ENCODE measurements at regions not wholly inside any gene's neighbourhood (a gene's known extent, or its start where the extent isn't known, plus 50 kb on each side); places are given as distances from the start of the nearest gene placed in this dataset.
"Not testable (repeated sequence)": the region's sequence is repeated elsewhere in the genome, so short reads cannot be mapped to it uniquely, and the experiment has no call there.

- DNase-seq (ENCODE audit: insufficient read length, low spot score), result no peak
- TF ChIP-seq TAF1 (IDR thresholded peaks at IDR 0.05; ENCODE audit: low read depth, low read length) (no peak), POU2F2 (IDR thresholded peaks at IDR 0.05; ENCODE audit: low read depth, low read length) (no peak), PAX5 (IDR thresholded peaks at IDR 0.05; ENCODE audit: insufficient read depth, low read length, severe bottlenecking) (no peak), POLR2AphosphoS5 (IDR thresholded peaks at IDR 0.05; ENCODE audit: low read depth, low read length) (no peak), SPI1 (IDR thresholded peaks at IDR 0.05; ENCODE audit: low read depth, low read length) (no peak), POLR2A (IDR thresholded peaks at IDR 0.05; ENCODE audit: low read depth, low read length) (no peak)
- no peak for FAIRE-seq
Observed at GRCh38 chr4:111955001-111955400, 190.3 kb upstream of the FAM241A start.

GRCh38 chr4:111957116-111957515 lies 188.1 kb upstream of the FAM241A start:
- FAIRE-seq (no peak), DNase-seq (ENCODE audit: insufficient read length, low spot score) (no peak)
- TF ChIP-seq POLR2AphosphoS5 (IDR thresholded peaks at IDR 0.05; ENCODE audit: low read depth, low read length) (no peak), SPI1 (IDR thresholded peaks at IDR 0.05; ENCODE audit: low read depth, low read length) (no peak), TAF1 (IDR thresholded peaks at IDR 0.05; ENCODE audit: low read depth, low read length) (no peak), PAX5 (IDR thresholded peaks at IDR 0.05; ENCODE audit: insufficient read depth, low read length, severe bottlenecking) (no peak), POLR2A (IDR thresholded peaks at IDR 0.05; ENCODE audit: low read depth, low read length) (no peak), POU2F2 (IDR thresholded peaks at IDR 0.05; ENCODE audit: low read depth, low read length) (no peak)

- TF ChIP-seq PAX5 (IDR thresholded peaks at IDR 0.05; ENCODE audit: insufficient read depth, low read length, severe bottlenecking) (no peak), POLR2A (IDR thresholded peaks at IDR 0.05; ENCODE audit: low read depth, low read length) (no peak), TAF1 (IDR thresholded peaks at IDR 0.05; ENCODE audit: low read depth, low read length) (no peak), SPI1 (IDR thresholded peaks at IDR 0.05; ENCODE audit: low read depth, low read length) (no peak), POLR2AphosphoS5 (IDR thresholded peaks at IDR 0.05; ENCODE audit: low read depth, low read length) (no peak), POU2F2 (IDR thresholded peaks at IDR 0.05; ENCODE audit: low read depth, low read length) (no peak)
- DNase-seq (ENCODE audit: insufficient read length, low spot score), result no peak
- FAIRE-seq, result no peak
Observed at GRCh38 chr4:111957997-111958396, 187.3 kb upstream of the FAM241A start.

- FAIRE-seq, result peak; percentile 13
- DNase-seq (ENCODE audit: insufficient read length, low spot score), result no peak
- TF ChIP-seq SPI1 (IDR thresholded peaks at IDR 0.05; ENCODE audit: low read depth, low read length) (no peak), POLR2AphosphoS5 (IDR thresholded peaks at IDR 0.05; ENCODE audit: low read depth, low read length) (no peak), POU2F2 (IDR thresholded peaks at IDR 0.05; ENCODE audit: low read depth, low read length) (no peak), PAX5 (IDR thresholded peaks at IDR 0.05; ENCODE audit: insufficient read depth, low read length, severe bottlenecking) (no peak), POLR2A (IDR thresholded peaks at IDR 0.05; ENCODE audit: low read depth, low read length) (no peak), TAF1 (IDR thresholded peaks at IDR 0.05; ENCODE audit: low read depth, low read length) (no peak)
Observed at GRCh38 chr4:111959222-111959621, 186.0 kb upstream of the FAM241A start.

GRCh38 chr4:111960241-111960667 lies 185.0 kb upstream of the FAM241A start:
- DNase-seq (ENCODE audit: insufficient read length, low spot score) (no peak), FAIRE-seq (no peak)
- TF ChIP-seq POLR2A (IDR thresholded peaks at IDR 0.05; ENCODE audit: low read depth, low read length), result no peak
- no peak for TF ChIP-seq POLR2AphosphoS5 (IDR thresholded peaks at IDR 0.05; ENCODE audit: low read depth, low read length)
- TF ChIP-seq PAX5 (IDR thresholded peaks at IDR 0.05; ENCODE audit: insufficient read depth, low read length, severe bottlenecking), result no peak
- TF ChIP-seq SPI1 (IDR thresholded peaks at IDR 0.05; ENCODE audit: low read depth, low read length), result no peak
- no peak for TF ChIP-seq POU2F2 (IDR thresholded peaks at IDR 0.05; ENCODE audit: low read depth, low read length)
- no peak for TF ChIP-seq TAF1 (IDR thresholded peaks at IDR 0.05; ENCODE audit: low read depth, low read length)

- FAIRE-seq; DNase-seq (ENCODE audit: insufficient read length, low spot score): not testable (repeated sequence)
Observed at GRCh38 chr4:111961026-111961425, 184.2 kb upstream of the FAM241A start.

- TF ChIP-seq SPI1 (IDR thresholded peaks at IDR 0.05; ENCODE audit: low read depth, low read length) (no peak), POLR2AphosphoS5 (IDR thresholded peaks at IDR 0.05; ENCODE audit: low read depth, low read length) (no peak), PAX5 (IDR thresholded peaks at IDR 0.05; ENCODE audit: insufficient read depth, low read length, severe bottlenecking) (no peak), POLR2A (IDR thresholded peaks at IDR 0.05; ENCODE audit: low read depth, low read length) (no peak), POU2F2 (IDR thresholded peaks at IDR 0.05; ENCODE audit: low read depth, low read length) (no peak), TAF1 (IDR thresholded peaks at IDR 0.05; ENCODE audit: low read depth, low read length) (no peak)
- DNase-seq (ENCODE audit: insufficient read length, low spot score) (no peak), FAIRE-seq (no peak)
Observed at GRCh38 chr4:111961809-111962208, 183.4 kb upstream of the FAM241A start.

- no peak for DNase-seq (ENCODE audit: insufficient read length, low spot score)
- TF ChIP-seq POLR2AphosphoS5 (IDR thresholded peaks at IDR 0.05; ENCODE audit: low read depth, low read length) (no peak), SPI1 (IDR thresholded peaks at IDR 0.05; ENCODE audit: low read depth, low read length) (no peak), PAX5 (IDR thresholded peaks at IDR 0.05; ENCODE audit: insufficient read depth, low read length, severe bottlenecking) (no peak), TAF1 (IDR thresholded peaks at IDR 0.05; ENCODE audit: low read depth, low read length) (no peak), POLR2A (IDR thresholded peaks at IDR 0.05; ENCODE audit: low read depth, low read length) (no peak), POU2F2 (IDR thresholded peaks at IDR 0.05; ENCODE audit: low read depth, low read length) (no peak)
- FAIRE-seq, result peak; percentile 23
Observed at GRCh38 chr4:111963158-111963700, 182.0 kb upstream of the FAM241A start.

- FAIRE-seq (no peak), DNase-seq (ENCODE audit: insufficient read length, low spot score) (no peak)
- TF ChIP-seq POLR2AphosphoS5 (IDR thresholded peaks at IDR 0.05; ENCODE audit: low read depth, low read length) (no peak), TAF1 (IDR thresholded peaks at IDR 0.05; ENCODE audit: low read depth, low read length) (no peak), POU2F2 (IDR thresholded peaks at IDR 0.05; ENCODE audit: low read depth, low read length) (no peak), POLR2A (IDR thresholded peaks at IDR 0.05; ENCODE audit: low read depth, low read length) (no peak), PAX5 (IDR thresholded peaks at IDR 0.05; ENCODE audit: insufficient read depth, low read length, severe bottlenecking) (no peak), SPI1 (IDR thresholded peaks at IDR 0.05; ENCODE audit: low read depth, low read length) (no peak)
Observed at GRCh38 chr4:111977419-111977965, 167.8 kb upstream of the FAM241A start.

- FAIRE-seq, result no peak
Observed at GRCh38 chr4:111979921-111980320, 165.3 kb upstream of the FAM241A start.

More at GRCh38 chr4:111979921-111980320, 165.3 kb upstream of the FAM241A start:
- no peak for TF ChIP-seq POLR2A (IDR thresholded peaks at IDR 0.05; ENCODE audit: low read depth, low read length)
- no peak for TF ChIP-seq POU2F2 (IDR thresholded peaks at IDR 0.05; ENCODE audit: low read depth, low read length)
- no peak for TF ChIP-seq PAX5 (IDR thresholded peaks at IDR 0.05; ENCODE audit: insufficient read depth, low read length, severe bottlenecking)
- no peak for TF ChIP-seq TAF1 (IDR thresholded peaks at IDR 0.05; ENCODE audit: low read depth, low read length)
- TF ChIP-seq SPI1 (IDR thresholded peaks at IDR 0.05; ENCODE audit: low read depth, low read length), result no peak
- TF ChIP-seq POLR2AphosphoS5 (IDR thresholded peaks at IDR 0.05; ENCODE audit: low read depth, low read length), result no peak
- no peak for DNase-seq (ENCODE audit: insufficient read length, low spot score)
